A673 (cell line): ENCODE measurements at regions not wholly inside any gene's neighbourhood (a gene's known extent, or its start where the extent isn't known, plus 50 kb on each side); places are given as distances from the start of the nearest gene placed in this dataset.

Experiments
- BruUV-seq: library from RNA; stranded (reverse); fragments of 400-500 nt; replicated peaks from 2 replicates; lab custom pipeline; 2021; lab: Mats Ljungman, UMichigan
- CTCF ChIA-PET: fragments of 300-600 bp; sonication (Branson Sonifier 250); formaldehyde crosslinking; loops from one replicate; lab custom pipeline; 2022; ENCODE audit warnings: antibody characterized with exemption; lab: Charles Lee
- POLR2A ChIA-PET: fragments of 300-600 bp; sonication (Branson Sonifier 250); formaldehyde crosslinking; loops from one replicate; lab custom pipeline; 2022; ENCODE audit warnings: antibody characterized with exemption; ENCODE audit not compliant: low non-redundant PET; lab: Charles Lee
- DNase-seq: peaks from one replicate; pipeline ENCODE4 v3.0.0-alpha.2; 2015; ENCODE audit warnings: low spot score
- H3K27ac ChIP-seq: fragments of 200-600 bp; sonication (generic); 2 replicates; pipeline ENCODE4 v1.5.1; 2016; ENCODE audit warnings: mixed run types, low read depth, mild to moderate bottlenecking, mixed read lengths, antibody characterized with exemption, low read length; ENCODE audit not compliant: poor library complexity, severe bottlenecking
- H3K27me3 ChIP-seq: fragments of 200-600 bp; sonication (generic); replicated peaks from 2 replicates; pipeline ENCODE4 v1.6.1; 2017; ENCODE audit warnings: mixed run types, low read depth, mild to moderate bottlenecking, mixed read lengths, antibody characterized with exemption, low read length; ENCODE audit not compliant: insufficient read depth, poor library complexity
- H3K36me3 ChIP-seq: fragments of 200-600 bp; sonication (generic); 2 replicates; pipeline ENCODE4 v1.6.1; 2016; ENCODE audit warnings: mixed run types, mild to moderate bottlenecking, mixed read lengths, antibody characterized with exemption, low read length; ENCODE audit not compliant: insufficient read depth, poor library complexity, severe bottlenecking
- H3K4me1 ChIP-seq: fragments of 200-600 bp; sonication (generic); 2 replicates; pipeline ENCODE4 v1.6.1; 2017; ENCODE audit warnings: mixed run types, mild to moderate bottlenecking, mixed read lengths, antibody characterized with exemption, low read length; ENCODE audit not compliant: insufficient read depth, poor library complexity, severe bottlenecking
- H3K4me3 ChIP-seq: fragments of 200-600 bp; sonication (generic); 2 replicates; pipeline ENCODE4 v1.5.1; 2016; ENCODE audit warnings: low read depth, mixed run types, mild to moderate bottlenecking, mixed read lengths, low read length; ENCODE audit not compliant: poor library complexity, severe bottlenecking
- H3K9me3 ChIP-seq: fragments of 200-600 bp; sonication (generic); 2 replicates; pipeline ENCODE4 v1.6.1; 2016; ENCODE audit warnings: mixed run types, low read depth, mild to moderate bottlenecking, mixed read lengths, antibody characterized with exemption, low read length; ENCODE audit not compliant: poor library complexity, severe bottlenecking
- CTCF ChIP-seq: fragments of 300-800, 200-600 bp; sonication (generic); conservative IDR thresholded peaks from 2 replicates; pipeline ENCODE4 v1.5.1; 2017; ENCODE audit warnings: low read depth, mild to moderate bottlenecking, antibody characterized with exemption, low read length, moderate library complexity, mixed read lengths
- EZH2 ChIP-seq: fragments of 200-600 bp; sonication (generic); IDR thresholded peaks from 2 replicates; pipeline ENCODE4 v1.6.1; 2017; ENCODE audit warnings: borderline replicate concordance, low read depth, mild to moderate bottlenecking, mixed read lengths, antibody characterized with exemption, low read length; ENCODE audit not compliant: poor library complexity, severe bottlenecking
- intact Hi-C: fragments of 100-400 bp; cut with micrococcal nuclease; formaldehyde crosslinking; loops from one replicate; pipeline ENCODE4 v1.10.0; 2022; ENCODE audit not compliant: unreplicated experiment

GRCh38 chr7:124205526-124205925 lies 172.7 kb upstream of the TMEM229A start:
- DNase-seq = no peak
- intact Hi-C loops = no loop called here
- H3K27ac ChIP-seq = no peak overlapping the region
- no peak overlapping the region for H3K4me3 ChIP-seq
- no peak for TF ChIP-seq CTCF
- TF ChIP-seq EZH2 = no peak
- H3K9me3 ChIP-seq = no peaks in the 10 kb centered on the region
- no peaks in the 10 kb centered on the region for H3K36me3 ChIP-seq
- no peaks in the 10 kb centered on the region for H3K4me1 ChIP-seq
- no TSS peak for BruUV-seq
- no peaks in the 10 kb centered on the region for H3K27me3 ChIP-seq
- CTCF ChIA-PET = no interaction called here
- POLR2A ChIA-PET = no interaction called here

GRCh38 chr7:124202546-124202945 lies 169.7 kb upstream of the TMEM229A start:
- H3K27me3 ChIP-seq = no peaks in the 10 kb centered on the region
- H3K36me3 ChIP-seq = no peaks in the 10 kb centered on the region
- no peaks in the 10 kb centered on the region for H3K4me1 ChIP-seq
- CTCF ChIA-PET = no interaction called here
- DNase-seq = no peak
- no peak overlapping the region for H3K27ac ChIP-seq
- no peak overlapping the region for H3K4me3 ChIP-seq
- intact Hi-C loops = no loop called here
- TF ChIP-seq EZH2 (no peak), CTCF (no peak)
- no peaks in the 10 kb centered on the region for H3K9me3 ChIP-seq
- no TSS peak for BruUV-seq
- POLR2A ChIA-PET = no interaction called here

- no peak overlapping the region for H3K4me3 ChIP-seq
- no TSS peak for BruUV-seq
- no peak overlapping the region for H3K27ac ChIP-seq
- DNase-seq = no peak
- no peaks in the 10 kb centered on the region for H3K9me3 ChIP-seq
- no peaks in the 10 kb centered on the region for H3K4me1 ChIP-seq
- H3K36me3 ChIP-seq = no peaks in the 10 kb centered on the region
- intact Hi-C loops = no loop called here
- ChIA-PET CTCF (no interaction called here), POLR2A (no interaction called here)
- no peaks in the 10 kb centered on the region for H3K27me3 ChIP-seq
- TF ChIP-seq EZH2 (no peak), CTCF (no peak)
Observed at GRCh38 chr7:124201768-124202349, 169.0 kb upstream of the TMEM229A start.
